H1 (cell line): ENCODE measurements at regions not wholly inside any gene's neighbourhood (a gene's known extent, or its start where the extent isn't known, plus 50 kb on each side); places are given as distances from the start of the nearest gene placed in this dataset.

ENCODE experiments used
- CBX8 ChIP-seq: fragments of 300-800, 300-1000 bp; sonication (generic); IDR thresholded peaks from 2 replicates; pipeline ENCODE4 v1.7.1; 2016; ENCODE audit warnings: low read depth, low read length, borderline replicate concordance
- EZH2 ChIP-seq: fragments of 200-600 bp; sonication (generic); IDR thresholded peaks from 2 replicates; pipeline ENCODE4 v1.7.1; 2012; ENCODE audit warnings: low read depth, mild to moderate bottlenecking, moderate library complexity, low read length, inconsistent platforms; ENCODE audit not compliant: severe bottlenecking
- MAFK ChIP-seq: IDR thresholded peaks from 2 replicates; pipeline ENCODE4 v1.6.1; 2012; ENCODE audit warnings: low read depth, mild to moderate bottlenecking, improper control_type of control experiment, low read length
- NANOG ChIP-seq: IDR thresholded peaks from 2 replicates; pipeline ENCODE4 v1.6.1; 2011; ENCODE audit warnings: low read length, low read depth, mild to moderate bottlenecking, inconsistent platforms; ENCODE audit not compliant: insufficient read depth, poor library complexity, severe bottlenecking
- POLR2A ChIP-seq, 2 experiments: IDR thresholded peaks; 1 replicate in 1 of 2; 2 replicates in 1 of 2; pipeline ENCODE4 v1.6.1; 2011; ENCODE audit warnings: low read depth in 2 of 2, low read length in 2 of 2, mild to moderate bottlenecking in 2 of 2; ENCODE audit errors: control extremely low read depth in 1 of 2
- SP1 ChIP-seq: IDR thresholded peaks from 2 replicates; pipeline ENCODE4 v1.6.1; 2011; ENCODE audit warnings: low read depth, low read length
- SP4 ChIP-seq: IDR thresholded peaks from 2 replicates; pipeline ENCODE4 v1.6.1; 2012; ENCODE audit warnings: low read length, inconsistent platforms
- TF ChIP-seq, protein P1 (sequence below), 3 experiments: IDR thresholded peaks; 1 replicate in 2 of 3; 2 replicates in 1 of 3; pipeline versions ENCODE4 v1.5.1 to v1.6.1; 2011; ENCODE audit warnings: low read length in 3 of 3, mild to moderate bottlenecking in 3 of 3, inconsistent platforms in 2 of 3, low read depth in 1 of 3, moderate library complexity in 1 of 3; ENCODE audit not compliant: insufficient read depth in 1 of 3; ENCODE audit errors: control extremely low read depth in 1 of 3

DNA sequence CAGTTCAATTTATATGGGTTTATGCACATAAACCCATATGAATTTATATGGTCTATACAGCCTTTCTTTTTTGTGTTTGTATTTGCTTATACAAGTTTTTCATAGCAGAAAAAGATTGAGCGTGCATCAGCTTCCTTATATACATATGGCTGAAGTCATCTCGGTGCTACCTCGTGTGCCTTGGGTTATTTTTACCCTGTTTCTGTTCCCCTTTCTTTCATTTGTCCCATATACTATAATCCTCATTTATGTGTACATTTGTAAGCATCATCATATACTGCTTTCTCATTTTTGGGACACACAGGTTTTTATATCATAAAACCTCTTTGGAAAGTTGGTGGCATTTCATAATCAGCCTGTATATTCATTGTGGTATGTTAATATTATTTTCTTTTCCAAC, 107.8 kb upstream of the ADAMTSL1 start:
- TF ChIP-seq, protein P1, sequence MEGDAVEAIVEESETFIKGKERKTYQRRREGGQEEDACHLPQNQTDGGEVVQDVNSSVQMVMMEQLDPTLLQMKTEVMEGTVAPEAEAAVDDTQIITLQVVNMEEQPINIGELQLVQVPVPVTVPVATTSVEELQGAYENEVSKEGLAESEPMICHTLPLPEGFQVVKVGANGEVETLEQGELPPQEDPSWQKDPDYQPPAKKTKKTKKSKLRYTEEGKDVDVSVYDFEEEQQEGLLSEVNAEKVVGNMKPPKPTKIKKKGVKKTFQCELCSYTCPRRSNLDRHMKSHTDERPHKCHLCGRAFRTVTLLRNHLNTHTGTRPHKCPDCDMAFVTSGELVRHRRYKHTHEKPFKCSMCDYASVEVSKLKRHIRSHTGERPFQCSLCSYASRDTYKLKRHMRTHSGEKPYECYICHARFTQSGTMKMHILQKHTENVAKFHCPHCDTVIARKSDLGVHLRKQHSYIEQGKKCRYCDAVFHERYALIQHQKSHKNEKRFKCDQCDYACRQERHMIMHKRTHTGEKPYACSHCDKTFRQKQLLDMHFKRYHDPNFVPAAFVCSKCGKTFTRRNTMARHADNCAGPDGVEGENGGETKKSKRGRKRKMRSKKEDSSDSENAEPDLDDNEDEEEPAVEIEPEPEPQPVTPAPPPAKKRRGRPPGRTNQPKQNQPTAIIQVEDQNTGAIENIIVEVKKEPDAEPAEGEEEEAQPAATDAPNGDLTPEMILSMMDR (IDR thresholded peaks at IDR 0.05; ENCODE audit: control extremely low read depth in 1 of 3, insufficient read depth in 1 of 3, low read depth in 1 of 3, low read length in 3 of 3): no peak
- TF ChIP-seq POLR2A (IDR thresholded peaks at IDR 0.05; ENCODE audit: control extremely low read depth in 1 of 2, low read depth in 2 of 2, low read length in 2 of 2) (no peak), EZH2 (no peak), NANOG (no peak), MAFK (no peak), CBX8 (no peak), SP1 (no peak), SP4 (no peak)
